SU-DHL-6 (cell line): ENCODE measurements at regions not wholly inside any gene's neighbourhood (a gene's known extent, or its start where the extent isn't known, plus 50 kb on each side); places are given as distances from the start of the nearest gene placed in this dataset.

Source experiments
- CTCF ChIP-seq: fragments of 200-600 bp; sonication (generic); IDR thresholded peaks from one replicate; pipeline ENCODE4 v1.5.1; 2017; ENCODE audit warnings: antibody characterized with exemption, mild to moderate bottlenecking, low read length, moderate library complexity; ENCODE audit not compliant: insufficient read depth, poor library complexity, severe bottlenecking
- EZH2phosphoT487 ChIP-seq: fragments of 200-600 bp; sonication (generic), shearing (Covaris generic); conservative IDR thresholded peaks from 2 replicates; pipeline ENCODE4 v1.6.1; 2018; ENCODE audit warnings: mild to moderate bottlenecking, antibody characterized with exemption, low read length, moderate library complexity, mixed read lengths

- no peak for TF ChIP-seq CTCF
- TF ChIP-seq EZH2phosphoT487, result no peak
Measured at GRCh38 chr5:62920856-62921255, 342.2 kb downstream of the LRRC70 start.
